Ishikawa (cell line): ENCODE measurements at regions not wholly inside any gene's neighbourhood (a gene's known extent, or its start where the extent isn't known, plus 50 kb on each side); places are given as distances from the start of the nearest gene placed in this dataset.
A peak's percentile ranks its signal among the peaks of the same experiment; 100 is the strongest.

Experiments used
- CEBPB ChIP-seq: IDR thresholded peaks from 2 replicates; pipeline ENCODE4 v1.6.1; 2012
- CREB1 ChIP-seq: IDR thresholded peaks from 2 replicates; pipeline ENCODE4 v1.6.1; 2012; ENCODE audit warnings: low read depth
- EGR1 ChIP-seq: IDR thresholded peaks from 2 replicates; pipeline ENCODE4 v1.6.1; 2012
- EP300 ChIP-seq: IDR thresholded peaks from 2 replicates; pipeline ENCODE4 v1.6.1; 2012; ENCODE audit warnings: borderline replicate concordance
- FOXM1 ChIP-seq: IDR thresholded peaks from 2 replicates; pipeline ENCODE4 v1.6.1; 2012; ENCODE audit warnings: low read depth, borderline replicate concordance
- RAD21 ChIP-seq: IDR thresholded peaks from 2 replicates; pipeline ENCODE4 v1.6.1; 2012; ENCODE audit warnings: low read depth
- TAF1 ChIP-seq: IDR thresholded peaks from 2 replicates; pipeline ENCODE4 v1.6.1; 2012; ENCODE audit warnings: low read depth, mild to moderate bottlenecking
- TCF12 ChIP-seq: IDR thresholded peaks from 2 replicates; pipeline ENCODE4 v1.6.1; 2012; ENCODE audit warnings: low read depth
- TEAD4 ChIP-seq: IDR thresholded peaks from 2 replicates; pipeline ENCODE4 v1.6.1; 2012
- USF1 ChIP-seq: IDR thresholded peaks from 2 replicates; pipeline ENCODE4 v1.6.1; 2012
- YY1 ChIP-seq: IDR thresholded peaks from 2 replicates; pipeline ENCODE4 v1.6.1; 2012; ENCODE audit warnings: low read depth
- ZBTB7A ChIP-seq: IDR thresholded peaks from 2 replicates; pipeline ENCODE4 v1.6.1; 2012; ENCODE audit warnings: low read depth
- TF ChIP-seq, protein P1 (sequence below): IDR thresholded peaks from 2 replicates; pipeline ENCODE4 v1.6.1; 2012
- TF ChIP-seq, protein P2 (sequence below): IDR thresholded peaks from 2 replicates; pipeline ENCODE4 v1.6.1; 2012; ENCODE audit warnings: low read depth, mild to moderate bottlenecking

DNA sequence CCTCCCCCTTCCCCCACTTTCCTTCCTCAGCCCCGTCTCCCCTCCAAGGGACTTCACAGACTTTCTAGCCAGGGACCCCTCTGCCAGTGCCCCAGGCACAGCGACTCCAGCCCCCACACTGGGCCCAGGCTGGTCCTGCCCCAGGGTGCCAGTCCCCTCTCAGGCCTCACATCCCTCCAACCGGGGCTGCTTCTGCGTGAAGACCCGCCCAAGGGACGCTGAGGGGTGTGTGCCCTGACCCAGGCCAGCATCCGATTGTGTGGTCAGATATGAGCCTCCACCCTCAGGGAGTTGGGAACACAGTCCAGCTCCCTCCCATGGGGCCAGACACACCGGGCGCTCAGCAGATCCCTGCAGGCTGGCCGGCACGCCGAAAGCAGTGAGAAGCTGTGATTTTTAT, 97.0 kb downstream of the MICALL2 start:
- TF ChIP-seq, protein P1, sequence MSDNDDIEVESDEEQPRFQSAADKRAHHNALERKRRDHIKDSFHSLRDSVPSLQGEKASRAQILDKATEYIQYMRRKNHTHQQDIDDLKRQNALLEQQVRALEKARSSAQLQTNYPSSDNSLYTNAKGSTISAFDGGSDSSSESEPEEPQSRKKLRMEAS, result no peak
- TF ChIP-seq USF1 (no peak), TEAD4 (no peak), EGR1 (no peak), CREB1 (no peak), FOXM1 (no peak), YY1 (no peak)

GRCh38 chr7:1364068-1364905, 95.0 kb downstream of the MICALL2 start:
- TF ChIP-seq EP300, result no peak
- TF ChIP-seq, protein P1, result no peak
- no peak for TF ChIP-seq TCF12
- no peak for TF ChIP-seq USF1
- no peak for TF ChIP-seq FOXM1
- TF ChIP-seq YY1, result no peak
- TF ChIP-seq ZBTB7A, result no peak
- TF ChIP-seq RAD21, result no peak
- no peak for TF ChIP-seq TEAD4
- TF ChIP-seq CREB1, result no peak

GRCh38 chr7:1364906-1365570, 94.2 kb downstream of the MICALL2 start:
- TF ChIP-seq EP300 (no peak), EGR1 (no peak), FOXM1 (no peak), RAD21 (no peak), USF1 (no peak), TEAD4 (no peak), ZBTB7A (no peak)
- TF ChIP-seq, protein P1, result no peak

GRCh38 chr7:1365846-1366245, 93.4 kb downstream of the MICALL2 start:
- TF ChIP-seq TCF12 (no peak), YY1 (peak; percentile 56; the same call in 1 of the 2 replicates)

DNA sequence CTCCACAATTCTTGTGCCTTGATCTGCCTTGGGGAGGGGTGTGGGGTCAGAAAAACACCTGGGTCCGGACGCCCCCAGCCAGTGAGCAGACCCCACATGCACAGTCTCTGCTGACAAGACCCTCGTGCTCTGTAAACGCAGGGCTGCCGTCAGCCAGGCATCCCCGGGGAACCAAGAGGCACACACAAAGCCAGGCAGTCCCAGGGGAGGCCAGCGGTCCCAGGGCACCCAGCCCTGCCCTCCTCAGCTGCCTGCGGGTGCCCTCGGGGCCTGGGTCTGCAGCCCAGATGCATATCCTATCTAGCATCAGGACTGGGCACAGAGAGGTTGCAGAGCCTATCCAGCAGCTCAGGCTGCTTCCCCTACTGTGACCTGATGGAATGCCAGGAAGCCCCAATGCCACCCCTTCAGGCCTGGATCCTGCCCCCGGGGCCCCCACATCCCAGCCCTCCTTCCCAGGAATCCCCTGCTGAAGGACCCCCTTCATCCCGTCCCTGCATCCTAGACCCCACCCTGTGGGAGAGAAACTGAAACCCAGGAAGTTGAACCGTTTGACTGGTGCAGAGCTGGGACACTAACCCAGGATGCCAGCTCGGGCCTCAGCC, 92.4 kb downstream of the MICALL2 start:
- TF ChIP-seq, protein P1, result no peak
- TF ChIP-seq EGR1, result no peak
- TF ChIP-seq ZBTB7A, result no peak
- TF ChIP-seq EP300, result no peak
- TF ChIP-seq CEBPB, result no peak
- no peak for TF ChIP-seq TCF12
- TF ChIP-seq USF1, result no peak
- no peak for TF ChIP-seq YY1
- no peak for TF ChIP-seq RAD21
- TF ChIP-seq, protein P2, sequence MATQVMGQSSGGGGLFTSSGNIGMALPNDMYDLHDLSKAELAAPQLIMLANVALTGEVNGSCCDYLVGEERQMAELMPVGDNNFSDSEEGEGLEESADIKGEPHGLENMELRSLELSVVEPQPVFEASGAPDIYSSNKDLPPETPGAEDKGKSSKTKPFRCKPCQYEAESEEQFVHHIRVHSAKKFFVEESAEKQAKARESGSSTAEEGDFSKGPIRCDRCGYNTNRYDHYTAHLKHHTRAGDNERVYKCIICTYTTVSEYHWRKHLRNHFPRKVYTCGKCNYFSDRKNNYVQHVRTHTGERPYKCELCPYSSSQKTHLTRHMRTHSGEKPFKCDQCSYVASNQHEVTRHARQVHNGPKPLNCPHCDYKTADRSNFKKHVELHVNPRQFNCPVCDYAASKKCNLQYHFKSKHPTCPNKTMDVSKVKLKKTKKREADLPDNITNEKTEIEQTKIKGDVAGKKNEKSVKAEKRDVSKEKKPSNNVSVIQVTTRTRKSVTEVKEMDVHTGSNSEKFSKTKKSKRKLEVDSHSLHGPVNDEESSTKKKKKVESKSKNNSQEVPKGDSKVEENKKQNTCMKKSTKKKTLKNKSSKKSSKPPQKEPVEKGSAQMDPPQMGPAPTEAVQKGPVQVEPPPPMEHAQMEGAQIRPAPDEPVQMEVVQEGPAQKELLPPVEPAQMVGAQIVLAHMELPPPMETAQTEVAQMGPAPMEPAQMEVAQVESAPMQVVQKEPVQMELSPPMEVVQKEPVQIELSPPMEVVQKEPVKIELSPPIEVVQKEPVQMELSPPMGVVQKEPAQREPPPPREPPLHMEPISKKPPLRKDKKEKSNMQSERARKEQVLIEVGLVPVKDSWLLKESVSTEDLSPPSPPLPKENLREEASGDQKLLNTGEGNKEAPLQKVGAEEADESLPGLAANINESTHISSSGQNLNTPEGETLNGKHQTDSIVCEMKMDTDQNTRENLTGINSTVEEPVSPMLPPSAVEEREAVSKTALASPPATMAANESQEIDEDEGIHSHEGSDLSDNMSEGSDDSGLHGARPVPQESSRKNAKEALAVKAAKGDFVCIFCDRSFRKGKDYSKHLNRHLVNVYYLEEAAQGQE, result no peak
- no peak for TF ChIP-seq TAF1
- TF ChIP-seq FOXM1, result no peak
- no peak for TF ChIP-seq TEAD4
- no peak for TF ChIP-seq CREB1

DNA sequence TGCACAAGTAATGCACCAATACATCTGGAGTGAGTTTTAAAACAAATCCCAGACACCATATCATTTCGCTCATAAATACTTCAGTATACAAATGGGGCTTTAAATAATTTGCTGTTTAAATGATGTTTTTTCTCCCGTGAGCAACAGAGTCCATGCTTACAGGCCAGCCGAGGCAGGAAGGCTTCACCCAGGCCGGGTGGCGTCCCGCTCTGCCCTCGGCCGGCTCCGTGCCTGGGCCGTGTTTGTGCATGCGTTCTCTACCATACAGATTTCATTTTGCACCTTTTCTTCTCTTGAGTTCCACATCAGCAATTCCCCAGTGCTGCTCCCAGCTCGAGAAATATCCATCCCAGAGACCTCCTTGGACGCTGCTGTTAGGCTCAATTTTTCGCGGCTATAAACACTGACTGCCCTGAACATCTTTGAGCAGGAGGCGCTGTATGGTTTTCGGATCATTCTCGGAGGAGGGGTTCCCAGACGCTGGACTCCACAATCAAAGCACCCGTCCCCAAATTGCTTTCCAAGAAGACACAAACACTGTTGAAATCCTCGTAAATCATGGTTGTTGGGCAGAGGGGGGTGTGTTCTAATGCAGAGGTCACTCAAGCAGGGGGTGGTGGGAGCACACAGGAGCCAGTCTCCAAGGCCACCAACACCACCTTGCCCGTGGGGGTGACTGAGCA, 91.6 kb downstream of the MICALL2 start:
- TF ChIP-seq EGR1 (no peak), USF1 (no peak), TCF12 (no peak), EP300 (no peak), CEBPB (no peak), CREB1 (no peak)
- TF ChIP-seq, protein P1, result no peak
